ENCODE measurements at regions not wholly inside any gene's neighbourhood (a gene's known extent, or its start where the extent isn't known, plus 50 kb on each side); places are given as distances from the start of the nearest gene placed in this dataset.

DNA sequence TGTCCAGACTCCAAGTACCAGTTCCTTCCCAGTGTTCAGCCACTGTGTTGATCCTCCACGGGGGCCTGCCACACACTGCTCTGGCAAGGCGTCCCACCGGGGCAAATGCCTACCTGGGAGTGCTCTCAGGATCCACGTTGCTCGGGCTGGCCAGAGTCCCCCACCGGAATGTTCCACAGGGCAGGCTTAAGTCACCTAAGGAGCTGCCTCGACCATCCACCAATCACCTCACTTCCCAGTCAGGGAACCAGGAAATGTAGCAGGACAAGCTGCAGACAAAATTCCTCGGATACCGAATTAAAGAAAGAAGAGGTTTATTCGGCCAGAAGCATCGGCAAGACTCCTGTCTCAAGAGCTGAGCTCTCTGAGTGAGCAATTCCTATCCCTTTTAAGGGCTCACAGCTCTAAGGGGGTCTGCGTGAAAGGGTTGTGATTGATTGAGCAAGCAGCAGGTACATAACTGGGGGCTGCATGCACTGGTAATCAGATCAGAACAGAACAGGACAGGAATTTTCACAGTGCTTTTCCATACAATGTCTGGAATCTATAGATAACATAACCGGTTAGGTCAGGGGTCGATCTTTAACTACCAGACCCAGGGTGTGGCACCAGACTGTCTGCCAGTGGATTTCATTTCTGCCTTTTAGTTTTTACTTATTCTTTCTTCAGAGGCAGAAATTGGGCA is 56.9 kb upstream of the EDNRB start:
- no peak overlapping the region for H3K4me3 ChIP-seq (ENCODE audit: low read depth, low read length)
- H3K4me1 ChIP-seq (ENCODE audit: control insufficient read depth, insufficient read depth, low read length, unreplicated experiment): peaks cover 3% of the 10 kb centered on the region
- H3K36me3 ChIP-seq (ENCODE audit: insufficient read depth, low read length): no peaks in the 10 kb centered on the region
- no peaks in the 10 kb centered on the region for H3K27me3 ChIP-seq (ENCODE audit: insufficient read depth, low read length)
- H3K79me2 ChIP-seq (ENCODE audit: control insufficient read depth, insufficient read depth, low read length, unreplicated experiment): no peaks in the 10 kb centered on the region
- no peak overlapping the region for H3K27ac ChIP-seq (ENCODE audit: low read depth, low read length)
- H2AFZ ChIP-seq (ENCODE audit: low read length, unreplicated experiment): no peak overlapping the region

- no peak overlapping the region for H3K4me3 ChIP-seq (ENCODE audit: low read depth, low read length)
- no peak overlapping the region for H3K27ac ChIP-seq (ENCODE audit: low read depth, low read length)
- H3K79me2 ChIP-seq (ENCODE audit: control insufficient read depth, insufficient read depth, low read length, unreplicated experiment): no peaks in the 10 kb centered on the region
- no peaks in the 10 kb centered on the region for H3K36me3 ChIP-seq (ENCODE audit: insufficient read depth, low read length)
- H2AFZ ChIP-seq (ENCODE audit: low read length, unreplicated experiment): no peak overlapping the region
- no peaks in the 10 kb centered on the region for H3K4me1 ChIP-seq (ENCODE audit: control insufficient read depth, insufficient read depth, low read length, unreplicated experiment)
- no peaks in the 10 kb centered on the region for H3K27me3 ChIP-seq (ENCODE audit: insufficient read depth, low read length)
Measured at GRCh38 chr13:77969299-77969698, 50.7 kb upstream of the EDNRB start.
